ENCODE measurements at regions not wholly inside any gene's neighbourhood (a gene's known extent, or its start where the extent isn't known, plus 50 kb on each side); places are given as distances from the start of the nearest gene placed in this dataset.
A peak's percentile ranks its signal among the peaks of the same experiment; 100 is the strongest.
"Not testable (repeated sequence)": the region's sequence is repeated elsewhere in the genome, so short reads cannot be mapped to it uniquely, and the experiment has no call there.

DNA sequence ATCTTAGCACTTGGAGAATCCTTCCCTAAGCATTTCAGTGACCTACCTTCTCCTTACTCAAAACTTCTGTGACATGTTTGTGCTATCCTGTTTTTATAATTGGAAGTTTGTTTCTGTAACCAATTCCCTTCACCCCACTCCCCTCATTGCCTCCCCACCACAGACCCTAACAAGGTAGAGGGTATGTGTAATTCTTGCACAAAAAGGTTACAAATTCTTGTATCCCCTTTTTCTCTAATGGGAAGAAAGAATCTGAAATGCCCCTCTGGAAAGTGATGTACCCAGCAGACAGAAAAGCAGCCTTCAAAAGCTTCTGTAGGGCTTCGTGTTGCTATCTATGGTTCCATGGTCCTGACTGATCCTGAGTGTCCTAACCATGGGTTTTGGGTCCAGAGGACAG is 111.7 kb upstream of the TMEM170B start:
- DNase-seq = no peak

DNA sequence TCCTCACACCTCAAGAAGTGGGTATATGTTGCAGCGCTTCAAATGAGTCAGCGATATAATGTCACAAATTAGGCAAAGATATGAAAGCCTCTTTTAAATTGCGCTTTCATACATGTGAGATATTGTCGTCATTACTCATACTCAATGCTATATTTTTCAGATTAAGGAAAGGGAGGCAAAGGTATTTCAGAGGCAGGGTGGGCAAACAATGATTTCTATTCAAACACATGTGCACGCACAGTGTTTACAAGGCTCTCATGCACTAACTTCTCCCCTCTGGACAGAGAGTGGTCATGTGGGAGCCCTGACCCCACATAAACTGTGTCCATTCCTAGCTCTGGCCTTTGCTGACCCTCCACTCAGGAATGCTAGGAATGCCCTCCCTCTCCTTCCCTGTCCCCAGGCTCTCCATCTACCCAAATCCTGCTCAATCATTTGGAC is 112.1 kb upstream of the TMEM170B start:
- DNase-seq = no peak

DNA sequence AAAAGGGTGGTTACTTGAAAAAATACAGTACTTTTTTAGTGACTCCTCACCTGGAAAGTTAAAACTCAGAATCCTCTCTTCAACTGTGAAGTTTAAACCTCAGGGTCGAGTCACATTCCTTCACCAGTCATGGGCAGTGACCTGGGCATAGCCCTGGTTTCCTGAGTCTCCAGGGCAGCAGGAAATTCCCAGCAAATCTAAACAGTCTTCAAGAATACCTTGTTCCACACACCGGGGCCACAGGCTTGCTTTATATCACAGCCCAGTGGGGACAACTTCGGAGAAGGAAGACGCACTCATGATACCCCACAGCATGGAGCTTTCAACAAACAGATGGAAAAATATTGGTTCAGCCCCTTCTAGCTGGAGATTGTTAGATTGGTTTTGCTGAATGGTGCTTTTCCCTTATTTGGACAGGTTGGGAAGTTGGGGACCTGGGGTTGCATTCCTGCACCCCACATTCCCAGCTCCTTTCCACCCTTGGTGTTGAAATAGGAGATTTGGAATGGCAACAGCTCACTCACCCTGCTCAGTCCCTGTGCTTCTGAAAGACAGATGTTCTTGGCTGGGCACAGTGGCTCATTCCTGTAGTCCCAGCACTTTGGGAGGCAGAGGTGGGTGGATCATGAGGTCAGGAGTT is 113.0 kb upstream of the TMEM170B start:
- no peak for DNase-seq

DNA sequence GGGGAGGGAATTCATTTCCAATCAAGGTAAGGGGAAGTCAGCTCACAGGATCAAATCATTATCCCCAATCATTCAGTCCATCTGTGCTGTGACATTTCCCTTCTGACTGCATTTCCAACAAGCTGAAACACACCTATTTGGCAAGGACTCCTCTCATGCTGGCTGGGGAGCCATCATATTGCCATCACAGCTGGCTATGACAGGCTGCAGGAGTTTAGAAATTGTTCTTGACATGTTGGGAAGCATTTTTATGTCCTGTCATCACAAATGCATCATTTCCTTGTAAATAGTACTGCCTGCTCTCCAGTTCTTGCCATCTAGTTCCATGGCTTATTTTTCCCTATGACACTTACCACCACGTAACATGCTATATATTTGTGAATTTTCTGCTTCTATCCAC is 113.9 kb upstream of the TMEM170B start:
- DNase-seq = no peak

DNA sequence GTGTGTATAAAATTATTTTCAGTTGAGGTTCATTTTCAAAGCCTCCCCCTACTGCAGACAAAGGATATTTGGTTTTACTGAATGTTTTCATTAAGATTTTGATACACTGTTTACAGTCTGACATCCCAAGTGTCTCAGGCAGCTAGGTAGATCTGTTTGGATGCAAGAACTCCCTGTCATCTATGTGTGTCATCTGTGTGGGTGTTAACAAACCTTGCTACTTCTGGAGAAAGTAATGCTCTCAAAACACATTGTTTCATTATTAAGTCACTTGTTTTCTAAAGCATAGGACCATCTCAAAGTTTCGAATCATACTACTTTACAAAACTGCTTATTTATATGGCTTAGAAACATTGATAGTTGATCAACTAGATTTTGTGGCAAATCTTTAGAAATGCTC is 114.5 kb upstream of the TMEM170B start:
- DNase-seq = no peak

DNA sequence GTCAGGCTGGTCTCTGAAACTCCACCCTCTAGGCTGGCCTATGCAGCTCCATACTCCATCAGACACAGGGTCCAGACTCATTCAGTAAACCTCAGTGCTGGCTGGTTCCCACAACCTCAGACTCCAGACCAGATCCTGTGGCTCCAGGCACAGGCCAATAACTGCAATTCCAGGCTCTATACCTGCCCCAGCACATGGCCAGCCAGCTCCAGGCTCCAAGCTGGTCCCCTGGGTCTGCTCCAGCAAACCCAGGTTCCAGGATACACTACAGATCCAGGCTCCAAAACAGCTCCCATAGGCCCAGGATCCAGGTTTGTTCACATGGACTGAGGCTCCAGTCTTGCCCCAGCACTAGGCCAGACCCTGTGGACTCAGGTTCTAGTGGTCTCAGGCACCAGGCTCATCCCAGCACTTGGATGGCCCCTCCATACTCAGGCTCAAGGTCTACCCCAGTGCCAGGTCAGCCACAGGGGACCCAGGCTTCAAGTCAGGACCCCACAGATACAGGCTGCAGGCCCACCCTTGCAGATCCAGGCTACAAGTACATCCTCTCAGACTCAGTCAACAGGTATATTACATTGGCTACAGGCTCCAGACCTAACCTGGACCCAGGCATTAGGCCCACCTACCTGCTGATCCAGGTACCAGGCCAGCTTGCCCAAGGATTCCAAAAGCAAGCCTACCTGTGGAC is 117.6 kb upstream of the TMEM170B start:
- no peak for DNase-seq

DNA sequence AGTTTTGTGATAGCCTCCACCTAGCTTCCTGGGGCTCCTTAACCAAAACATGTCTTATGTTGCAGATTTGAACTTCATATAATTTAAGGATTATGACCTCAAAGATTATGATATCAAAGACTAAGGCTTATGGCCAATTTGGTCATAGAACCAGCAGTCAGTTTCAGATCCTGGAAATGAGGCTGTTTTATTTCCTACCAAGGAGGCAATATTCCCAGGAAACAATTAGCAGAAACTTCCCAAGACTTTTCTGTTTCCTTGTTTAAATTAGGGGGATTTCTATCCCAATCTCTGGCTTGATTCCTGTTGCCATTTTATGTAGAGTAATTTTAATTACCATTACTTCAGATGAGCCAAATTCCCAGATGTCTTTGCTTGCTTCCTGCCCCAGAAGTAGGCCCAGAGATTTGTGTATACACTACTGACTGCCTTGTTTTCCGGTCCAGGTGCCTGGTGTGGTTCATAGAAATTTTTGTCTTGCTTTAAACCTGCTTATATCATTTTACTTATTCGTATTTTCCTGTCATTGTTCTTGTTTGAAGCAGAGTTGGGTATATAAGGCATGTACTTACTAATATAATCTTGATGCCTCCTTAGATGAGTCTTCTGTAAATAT is 119.2 kb upstream of the TMEM170B start:
- DNase-seq = no peak

DNA sequence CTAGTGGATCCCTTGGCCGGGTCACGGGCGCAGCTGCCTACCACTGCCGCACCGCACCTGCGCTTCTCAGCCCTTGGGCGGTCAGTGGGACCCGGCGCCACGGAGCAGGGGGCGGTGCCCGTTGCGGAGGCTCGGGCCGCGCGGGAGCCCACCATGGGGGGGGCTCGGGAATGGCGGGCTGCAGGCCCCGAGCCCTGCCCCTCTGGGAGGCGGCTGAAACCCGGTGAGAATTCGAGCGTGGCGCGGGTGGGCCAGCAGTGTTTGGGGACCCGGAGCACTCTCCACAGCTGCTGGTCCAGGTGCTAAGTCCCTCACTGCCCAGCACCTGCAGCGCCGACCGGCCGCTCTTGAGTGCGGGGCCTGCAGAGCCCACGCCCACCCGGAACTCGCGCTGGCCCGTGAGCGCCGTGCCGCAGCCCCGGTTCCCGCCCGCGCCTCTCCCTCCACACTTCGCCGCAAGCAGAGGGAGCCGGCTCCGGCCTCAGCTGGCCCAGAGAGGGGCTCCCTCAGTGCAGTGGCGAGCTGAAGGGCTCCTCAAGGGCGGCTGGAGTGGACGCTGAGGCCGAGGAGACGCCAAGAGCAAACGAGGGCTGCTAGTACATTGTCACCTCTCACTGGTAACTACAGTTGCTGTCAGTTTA is 120.5 kb upstream of the TMEM170B start:
- no peak for DNase-seq

DNA sequence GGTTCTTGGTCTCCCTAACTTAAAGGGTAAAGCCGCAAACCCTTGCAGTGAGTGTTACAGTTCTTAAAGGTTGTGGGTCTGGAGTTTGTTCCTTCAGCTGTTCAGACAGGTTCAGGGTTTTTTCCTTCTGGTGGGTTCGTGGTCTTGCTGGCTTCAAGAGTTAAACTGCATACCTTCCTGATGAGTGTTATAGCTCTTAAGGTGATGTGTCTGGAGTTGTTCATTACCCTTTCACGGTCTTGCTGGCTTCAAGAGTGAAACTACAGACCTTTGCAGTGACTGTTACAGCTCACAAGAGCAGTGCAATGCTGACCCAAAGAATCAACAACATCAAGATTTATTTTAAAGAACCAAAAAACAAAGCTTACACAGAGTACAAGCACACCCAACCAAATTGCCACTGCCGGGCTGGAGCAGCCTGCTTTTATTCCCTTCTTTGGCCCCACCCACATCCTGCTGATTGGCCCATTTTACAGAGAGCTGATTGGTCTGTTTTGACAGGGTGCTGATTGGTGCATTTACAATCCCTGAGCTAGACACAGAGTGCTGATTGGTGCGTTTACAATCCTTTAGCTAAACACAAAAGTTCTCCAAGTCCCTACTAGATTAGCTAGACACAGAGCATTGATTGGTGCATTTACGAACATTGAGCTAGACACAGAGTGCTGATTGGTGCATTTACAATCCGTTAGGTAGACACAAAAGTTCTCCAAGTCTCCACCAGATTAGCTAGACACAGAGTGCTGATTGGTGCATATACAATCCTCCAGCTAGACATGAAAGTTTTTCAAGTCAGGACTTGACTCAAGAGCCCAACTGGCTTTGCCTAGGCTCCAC is 121.2 kb upstream of the TMEM170B start:
- DNase-seq = not testable (repeated sequence)

DNA sequence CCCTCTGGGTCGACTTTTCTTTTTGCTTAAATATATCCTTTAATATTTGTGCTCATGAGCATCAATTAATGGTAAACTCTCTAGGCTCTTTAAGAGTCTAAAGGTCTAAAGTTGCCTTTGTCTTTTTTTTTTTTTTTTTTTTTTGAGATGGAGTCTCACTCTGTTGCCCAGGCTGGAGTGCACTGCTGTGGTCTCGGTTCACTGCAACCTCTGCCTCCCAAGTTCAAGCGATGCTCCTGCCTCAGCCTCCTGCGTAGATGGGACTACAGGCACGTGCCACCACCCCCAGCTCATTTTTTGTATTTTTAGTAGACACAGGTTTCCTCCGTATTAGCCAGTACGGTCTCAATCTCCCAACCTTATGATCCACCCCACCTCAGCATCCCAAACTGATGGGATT is 122.0 kb upstream of the TMEM170B start:
- DNase-seq = no peak

DNA sequence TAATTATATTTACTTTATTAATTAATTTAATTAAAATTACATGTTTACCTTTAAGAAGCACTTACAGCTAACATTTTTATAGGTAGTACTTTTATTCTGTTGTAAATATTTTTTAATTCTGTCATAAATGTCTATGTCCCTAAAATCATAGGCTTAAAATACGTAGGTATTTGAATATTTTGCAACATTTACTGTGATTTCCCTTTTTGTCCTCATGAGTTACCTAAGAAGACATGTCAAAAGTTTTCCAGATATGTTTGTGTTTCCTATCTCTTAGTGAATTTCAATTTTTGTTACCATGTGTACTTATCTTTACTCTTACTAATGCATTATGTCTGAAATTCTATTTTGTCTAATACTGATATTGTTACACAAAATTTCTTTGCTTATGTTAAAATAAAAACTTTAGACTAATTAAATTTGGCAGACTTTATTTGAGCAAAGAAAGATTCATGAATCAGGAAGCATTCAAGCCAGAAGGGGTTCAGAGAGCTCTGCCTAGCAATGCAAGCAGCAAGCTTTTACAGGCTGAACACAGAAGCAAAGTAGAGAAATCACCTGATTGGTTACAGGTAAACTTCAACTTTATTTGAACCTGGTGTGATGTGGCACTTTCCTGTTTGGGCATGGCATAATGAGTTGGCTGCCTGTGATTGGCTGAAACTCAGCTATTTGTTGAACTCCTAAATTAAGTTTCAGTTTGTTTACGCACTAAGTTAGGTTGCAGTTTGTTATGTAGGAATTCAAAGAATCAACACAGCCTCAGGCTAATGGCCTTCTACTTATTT is 123.2 kb upstream of the TMEM170B start:
- peak; percentile 11 for DNase-seq

DNA sequence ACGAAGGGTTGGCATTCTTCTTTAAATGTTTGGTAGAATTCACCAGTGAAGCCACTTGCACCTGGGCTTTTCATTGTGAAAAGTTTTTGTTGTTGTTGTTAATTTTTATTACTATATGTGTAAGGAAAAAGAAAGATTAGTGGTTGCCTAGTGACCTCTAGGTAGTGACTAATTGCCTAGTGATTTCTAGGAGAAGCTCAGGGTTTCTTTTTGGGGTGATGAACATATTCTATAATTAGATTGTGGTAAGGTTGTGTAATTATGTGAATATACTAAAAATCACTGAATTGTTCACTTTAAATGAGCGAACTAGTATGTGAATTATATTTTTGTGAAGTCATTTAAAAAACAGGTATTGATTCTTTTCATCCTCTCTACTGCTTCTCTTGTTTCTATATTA is 123.8 kb upstream of the TMEM170B start:
- DNase-seq = no peak

DNA sequence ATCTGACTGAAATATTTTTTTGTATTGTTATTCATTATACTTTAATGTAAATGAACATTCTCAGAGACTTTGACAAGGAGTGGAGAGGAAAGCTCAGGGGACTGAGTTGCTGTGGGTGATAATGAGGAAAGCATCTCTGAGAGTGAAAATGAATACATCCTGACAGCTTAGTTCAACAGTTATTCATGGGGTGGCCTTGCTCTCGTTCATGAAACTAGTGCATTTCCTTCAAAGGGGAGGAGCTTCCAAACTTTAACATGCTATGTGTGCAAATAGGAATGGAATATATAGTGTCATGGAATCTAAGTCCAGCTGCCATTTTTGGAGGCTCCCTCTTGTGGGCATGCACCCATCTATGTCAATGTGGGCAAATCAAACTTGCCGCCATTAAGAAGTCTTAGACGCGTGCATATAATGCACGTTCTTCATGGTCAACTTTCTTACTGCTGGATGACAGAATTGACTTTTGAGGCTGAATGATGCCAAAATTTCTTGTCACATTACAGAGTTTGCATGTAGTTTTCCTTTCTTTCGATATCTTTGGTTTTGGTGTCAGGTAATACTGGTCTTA is 124.3 kb upstream of the TMEM170B start:
- no peak for DNase-seq

DNA sequence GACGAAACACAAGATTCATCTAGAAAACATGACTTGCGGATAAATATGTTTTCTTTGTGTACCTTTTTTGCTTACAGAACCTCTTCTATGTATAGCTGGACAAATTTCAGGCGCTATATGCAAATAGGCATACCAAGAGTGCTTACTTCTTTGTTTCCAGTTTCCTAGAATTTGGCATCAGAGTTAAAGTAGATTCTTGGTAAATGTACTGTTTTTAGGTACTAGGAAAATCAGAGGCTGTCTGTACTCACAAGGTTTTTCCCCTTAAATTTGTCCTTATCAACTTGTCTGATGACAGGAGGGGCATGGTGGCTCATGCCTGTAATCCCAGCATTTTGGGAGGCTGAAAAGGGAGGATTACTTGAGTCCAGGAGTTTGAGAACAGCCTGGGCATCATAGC is 124.9 kb upstream of the TMEM170B start:
- DNase-seq = no peak

DNA sequence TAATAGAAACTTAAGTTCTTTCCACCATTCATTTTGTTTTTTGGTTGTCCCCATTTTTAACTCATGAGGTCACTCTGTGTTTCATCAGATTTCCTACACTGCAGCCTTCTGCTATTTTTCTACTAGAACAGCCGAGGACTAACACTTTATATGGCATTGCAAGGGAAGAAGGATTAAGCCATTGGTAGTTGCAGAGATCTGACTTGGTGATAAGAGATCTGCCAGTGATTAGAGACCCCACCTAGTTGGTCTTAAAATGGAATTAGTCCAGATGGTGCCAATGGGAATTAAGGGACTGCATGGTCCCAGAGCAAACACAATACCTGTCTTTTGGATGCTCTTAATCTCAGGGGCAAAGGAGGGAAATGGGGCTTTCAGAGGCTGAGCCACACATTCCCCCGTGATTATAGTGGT is 125.5 kb upstream of the TMEM170B start:
- DNase-seq = no peak

DNA sequence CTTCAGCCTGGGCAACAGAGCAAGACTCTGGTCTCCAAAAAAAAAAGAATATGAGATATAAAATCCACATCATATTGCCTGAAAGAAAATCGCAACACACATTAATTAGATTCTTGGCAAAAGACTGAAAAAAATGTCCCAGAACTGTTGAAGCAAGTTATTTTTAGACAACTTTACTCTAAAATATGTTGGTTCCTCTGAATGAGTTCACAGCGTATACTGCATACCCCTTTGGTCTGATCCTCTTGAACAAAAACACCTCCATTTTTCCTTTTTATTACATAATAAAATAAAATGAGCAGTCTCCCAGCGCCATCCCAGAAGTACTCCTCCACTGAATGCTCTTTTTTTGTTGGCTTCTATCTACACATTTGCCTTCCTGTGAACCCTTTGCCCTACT is 126.0 kb upstream of the TMEM170B start:
- DNase-seq = no peak

DNA sequence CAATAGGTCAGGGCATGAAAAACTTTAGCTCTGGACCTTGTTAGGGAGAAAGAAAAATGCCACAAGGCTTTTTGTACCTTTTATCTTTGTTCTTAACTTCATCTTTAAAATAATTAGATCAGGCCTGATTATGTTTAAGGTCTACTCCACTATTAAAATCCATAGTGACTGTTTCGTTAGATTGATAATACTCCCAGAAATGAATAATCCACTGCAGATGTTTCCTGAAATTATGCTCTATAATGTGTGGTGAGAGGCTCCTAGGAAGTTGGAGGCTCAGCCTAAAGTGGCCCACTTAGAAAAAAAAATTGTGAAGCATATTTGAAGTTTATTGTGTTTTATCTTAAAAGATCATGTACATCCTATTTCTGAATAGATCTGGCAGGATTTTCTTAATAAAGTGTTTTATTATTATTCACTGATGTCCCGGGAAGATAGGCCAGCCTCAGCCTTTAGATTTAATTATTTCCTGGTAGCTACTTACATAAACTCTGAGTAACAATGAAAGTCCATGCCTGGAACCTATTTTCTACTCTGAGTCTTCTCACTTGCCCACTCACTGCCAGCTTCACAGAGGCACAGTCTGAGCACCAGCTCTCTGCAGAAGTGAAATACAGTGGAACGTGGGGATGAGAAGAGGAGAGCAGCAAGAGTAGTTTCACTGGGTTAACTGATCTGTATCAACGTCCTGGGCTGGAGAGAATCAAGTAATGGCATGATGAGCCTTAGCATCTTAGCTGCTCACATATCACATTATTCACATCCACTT is 126.8 kb upstream of the TMEM170B start:
- no peak for DNase-seq

DNA sequence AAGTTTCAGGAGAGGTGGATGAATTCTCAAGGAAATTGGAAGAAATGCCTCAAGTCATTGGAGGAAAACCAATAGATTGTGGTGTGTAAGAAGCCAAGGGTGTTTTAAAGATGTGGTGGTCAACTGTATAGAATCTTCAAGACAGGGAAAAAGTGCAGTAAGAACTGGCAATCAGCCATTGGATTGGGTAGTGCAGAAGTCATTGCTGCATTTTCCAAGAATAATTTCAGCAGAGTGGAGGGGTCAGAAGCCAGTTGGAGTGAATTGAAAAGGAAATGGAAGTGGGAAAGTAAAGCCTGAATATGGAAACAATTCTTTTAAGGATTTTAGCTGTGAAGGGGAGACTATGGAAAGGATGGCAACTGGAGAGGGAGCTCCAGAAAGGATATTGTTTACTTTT is 128.2 kb upstream of the TMEM170B start:
- DNase-seq = no peak

DNA sequence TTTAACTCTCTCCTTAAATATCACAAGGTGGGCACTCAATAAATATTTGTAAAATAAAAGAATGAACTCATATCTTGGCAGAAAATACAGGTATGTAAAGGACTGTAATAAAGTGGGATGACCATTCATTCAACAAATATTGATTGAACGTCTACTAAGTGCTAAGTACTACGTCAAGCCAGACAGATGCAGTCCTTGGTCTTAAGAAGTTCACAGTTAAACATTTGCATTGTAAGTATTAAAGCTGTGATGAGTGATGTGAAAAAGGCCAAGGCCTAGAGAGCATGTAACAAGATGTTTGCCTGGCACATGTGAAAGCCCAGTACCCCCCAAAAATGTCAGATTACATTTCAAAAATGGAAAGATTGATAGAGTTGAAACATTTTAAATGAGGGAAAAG is 130.1 kb upstream of the TMEM170B start:
- DNase-seq = no peak

DNA sequence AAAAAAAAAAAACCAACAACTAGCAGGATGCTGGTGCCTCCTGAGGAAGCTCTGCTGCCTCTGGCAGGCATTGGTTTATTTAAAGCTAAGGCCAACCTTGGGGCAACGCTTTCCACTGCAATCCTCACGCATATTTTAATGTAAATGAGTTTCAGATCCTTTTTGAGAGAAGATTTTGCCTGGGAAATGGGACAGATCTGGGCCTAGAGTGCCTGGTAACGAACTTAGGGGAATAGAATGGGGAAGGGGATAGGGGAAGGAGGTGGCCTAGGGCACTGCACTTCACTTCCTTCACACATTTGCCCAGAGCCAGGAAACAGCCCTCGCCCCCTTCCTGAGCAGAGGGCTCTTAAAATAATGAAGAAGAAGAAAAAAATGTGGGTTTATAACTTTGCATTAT is 132.7 kb upstream of the TMEM170B start:
- no peak for DNase-seq

DNA sequence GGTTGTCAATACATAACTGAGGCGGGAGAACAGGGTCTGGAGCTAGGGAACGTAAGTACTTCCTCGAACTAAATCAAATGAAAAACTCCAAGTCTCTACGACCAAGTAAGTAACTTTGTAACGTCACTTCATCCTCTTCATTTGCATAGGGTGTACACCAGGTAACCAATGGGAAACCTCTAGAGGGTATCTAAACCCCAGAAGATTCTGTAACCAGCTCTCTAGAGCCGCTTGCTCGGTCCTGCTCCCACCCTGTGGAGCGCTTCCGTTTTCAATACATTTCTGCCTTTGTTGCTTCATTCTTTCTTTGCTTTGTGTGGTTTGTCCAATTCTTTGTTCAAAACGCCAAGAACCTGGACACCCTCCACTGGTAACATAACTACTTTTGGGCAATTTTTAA is 133.5 kb upstream of the TMEM170B start:
- DNase-seq = no peak

All from activated T-cell treated with anti-CD3 and anti-CD28 coated beads for 4 hours (primary cell).